Left ventricle myocardium inferior (tissue), 1 donor: ENCODE measurements at regions not wholly inside any gene's neighbourhood (a gene's known extent, or its start where the extent isn't known, plus 50 kb on each side); places are given as distances from the start of the nearest gene placed in this dataset.
"Not testable (repeated sequence)": the region's sequence is repeated elsewhere in the genome, so short reads cannot be mapped to it uniquely, and the experiment has no call there.

ENCODE experiments used
- DNase-seq: peaks from one replicate; pipeline ENCODE4 v3.0.0-alpha.2; 2020
- H3K27ac ChIP-seq: fragments of 200-600 bp; replicated peaks from 2 replicates; pipeline ENCODE4 v1.8.0; 2021
- H3K27me3 ChIP-seq: fragments of 200-600 bp; 2 replicates; pipeline ENCODE4 v1.8.0; 2021; ENCODE audit warnings: low read depth
- H3K36me3 ChIP-seq: fragments of 200-600 bp; 2 replicates; pipeline ENCODE4 v1.8.0; 2021
- H3K4me1 ChIP-seq: fragments of 200-600 bp; 2 replicates; pipeline ENCODE4 v1.8.0; 2021
- H3K4me3 ChIP-seq: fragments of 200-600 bp; 2 replicates; pipeline ENCODE4 v1.8.0; 2021; ENCODE audit warnings: mild to moderate bottlenecking, moderate library complexity
- H3K9me3 ChIP-seq: fragments of 200-600 bp; replicated peaks from 2 replicates; pipeline ENCODE4 v1.8.0; 2021
- CTCF ChIP-seq: fragments of 200-600 bp; IDR thresholded peaks from 2 replicates; pipeline ENCODE4 v1.8.0; 2021; ENCODE audit warnings: antibody characterized with exemption, mild to moderate bottlenecking, borderline replicate concordance
- intact Hi-C: fragments of 100-400 bp; cut with micrococcal nuclease; formaldehyde crosslinking; loops from one replicate; pipeline ENCODE4 v1.11.0; 2022
- donor health status: DM: no; HTN: yes; CAD: no; lungs with severe emphysema.

- Histone ChIP-seq H3K36me3 (no peaks in the 10 kb centered on the region), H3K27me3 (peaks cover 5% of the 10 kb centered on the region), H3K4me1 (no peaks in the 10 kb centered on the region), H3K27ac (no peak overlapping the region), H3K4me3 (no peak overlapping the region), H3K9me3 (peaks cover 18% of the 10 kb centered on the region)
- no peak for DNase-seq
- intact Hi-C loops, result no loop called here
- TF ChIP-seq CTCF, result no peak
Measured at GRCh38 chrX:853304-853703, 222.7 kb downstream of the SHOX start.

- Histone ChIP-seq H3K4me1 (no peaks in the 10 kb centered on the region), H3K27ac (no peak overlapping the region)
Measured at GRCh38 chrX:850471-850916, 219.9 kb downstream of the SHOX start.

GRCh38 chrX:848386-848785 lies 217.8 kb downstream of the SHOX start:
- Histone ChIP-seq H3K36me3 (no peaks in the 10 kb centered on the region), H3K9me3 (peaks cover 5% of the 10 kb centered on the region), H3K27me3 (peaks cover 5% of the 10 kb centered on the region), H3K27ac (no peak overlapping the region), H3K4me3 (no peak overlapping the region), H3K4me1 (no peaks in the 10 kb centered on the region)
- TF ChIP-seq CTCF, result no peak
- DNase-seq, result no peak
- intact Hi-C loops, result no loop called here

More at GRCh38 chrX:850471-850916, 219.9 kb downstream of the SHOX start:
- Histone ChIP-seq H3K36me3 (no peaks in the 10 kb centered on the region), H3K4me3 (no peak overlapping the region), H3K9me3 (peaks cover 10% of the 10 kb centered on the region), H3K27me3 (peaks cover 5% of the 10 kb centered on the region)
- intact Hi-C loops, result no loop called here
- DNase-seq, result no peak
- no peak for TF ChIP-seq CTCF

GRCh38 chrX:843306-843705 lies 212.7 kb downstream of the SHOX start:
- Histone ChIP-seq H3K9me3 (no peaks in the 10 kb centered on the region), H3K27ac (no peak overlapping the region), H3K36me3 (no peaks in the 10 kb centered on the region), H3K4me1 (no peaks in the 10 kb centered on the region), H3K27me3 (no peaks in the 10 kb centered on the region), H3K4me3 (no peak overlapping the region)
- no peak for TF ChIP-seq CTCF
- DNase-seq, result no peak
- intact Hi-C loops, result no loop called here

GRCh38 chrX:840556-840955 lies 210.0 kb downstream of the SHOX start:
- DNase-seq, result no peak
- H3K36me3 ChIP-seq, result no peaks in the 10 kb centered on the region
- no peak for TF ChIP-seq CTCF
- H3K27ac ChIP-seq, result no peak overlapping the region
- intact Hi-C loops, result no loop called here
- H3K9me3 ChIP-seq, result peaks cover 21% of the 10 kb centered on the region
- H3K27me3 ChIP-seq, result no peaks in the 10 kb centered on the region
- H3K4me3 ChIP-seq, result no peak overlapping the region
- no peaks in the 10 kb centered on the region for H3K4me1 ChIP-seq

GRCh38 chrX:838666-839065 lies 208.1 kb downstream of the SHOX start:
- DNase-seq, H3K27me3 ChIP-seq, H3K4me1 ChIP-seq, H3K4me3 ChIP-seq, H3K36me3 ChIP-seq, intact Hi-C loops, H3K27ac ChIP-seq: not testable (repeated sequence)
- H3K9me3 ChIP-seq, result peaks cover 39% of the 10 kb centered on the region

- H3K36me3 ChIP-seq, H3K4me1 ChIP-seq, H3K27ac ChIP-seq, DNase-seq, intact Hi-C loops, H3K27me3 ChIP-seq, H3K4me3 ChIP-seq: not testable (repeated sequence)
- peaks cover 64% of the 10 kb centered on the region for H3K9me3 ChIP-seq
Measured at GRCh38 chrX:835857-836256, 205.3 kb downstream of the SHOX start.
